CD4-positive, alpha-beta memory T cell (primary cell): ENCODE measurements at regions not wholly inside any gene's neighbourhood (a gene's known extent, or its start where the extent isn't known, plus 50 kb on each side); places are given as distances from the start of the nearest gene placed in this dataset.

ENCODE experiments used
- CTCF ChIA-PET: fragments of 350-600 bp; sonication (Branson Sonifier 250); formaldehyde crosslinking; loops from one replicate; lab custom pipeline; 2021; ENCODE audit warnings: inconsistent platforms; ENCODE audit not compliant: partially characterized antibody; lab: Charles Lee
- POLR2A ChIA-PET: fragments of 350-600 bp; sonication (Branson Sonifier 250); formaldehyde crosslinking; loops from one replicate; lab custom pipeline; 2021; ENCODE audit not compliant: partially characterized antibody; lab: Charles Lee
- DNase-seq, 5 donors: peaks; one replicate each; pipeline versions ENCODE4 v3.0.0 to v3.0.0-alpha.2; 2020 to 2022; ENCODE audit warnings: mixed read lengths in 1 of 5
- H3K27ac ChIP-seq: one replicate; pipeline ENCODE4 v1.7.0; 2013; ENCODE audit warnings: low read depth, low read length
- H3K27me3 ChIP-seq: 2 replicates; pipeline ENCODE4 v1.7.0; 2013; ENCODE audit warnings: mild to moderate bottlenecking, low read length, moderate library complexity; ENCODE audit not compliant: insufficient read depth
- H3K36me3 ChIP-seq: 2 replicates; pipeline ENCODE4 v1.7.0; 2013; ENCODE audit warnings: mild to moderate bottlenecking, low read length, moderate library complexity; ENCODE audit not compliant: insufficient read depth
- H3K4me1 ChIP-seq: 2 replicates; pipeline ENCODE4 v1.7.0; 2013; ENCODE audit warnings: mild to moderate bottlenecking, low read length, moderate library complexity; ENCODE audit not compliant: insufficient read depth
- H3K4me3 ChIP-seq, 2 donors: one replicate each; pipeline ENCODE4 v1.7.0; 2013; ENCODE audit warnings: low read length in 2 of 2, mild to moderate bottlenecking in 1 of 2
- H3K9me3 ChIP-seq, 2 donors: one replicate each; pipeline ENCODE4 v1.7.0; 2013; ENCODE audit warnings: low read length in 2 of 2, control low read depth in 1 of 2; ENCODE audit not compliant: control insufficient read depth in 1 of 2
- H3K27ac Mint-ChIP-seq, 7 donors: one replicate each; pipeline ENCODE4 v1.8.0; 2020 to 2021; ENCODE audit warnings: mixed read lengths in 7 of 7, mild to moderate bottlenecking in 6 of 7, inconsistent platforms in 3 of 7, moderate library complexity in 3 of 7
- H3K27me3 Mint-ChIP-seq, 2 donors: one replicate each; pipeline ENCODE4 v1.8.0; 2020 to 2021; ENCODE audit warnings: mixed read lengths in 2 of 2
- H3K36me3 Mint-ChIP-seq, 2 donors: one replicate each; pipeline ENCODE4 v1.8.0; 2020 to 2021; ENCODE audit warnings: mixed read lengths in 2 of 2, inconsistent platforms in 1 of 2, mild to moderate bottlenecking in 1 of 2
- H3K4me1 Mint-ChIP-seq, 4 donors: one replicate each; pipeline ENCODE4 v1.8.0; 2020 to 2021; ENCODE audit warnings: mixed read lengths in 4 of 4, mild to moderate bottlenecking in 1 of 4
- H3K4me3 Mint-ChIP-seq, 8 donors: one replicate each; pipeline ENCODE4 v1.8.0; 2020 to 2021; ENCODE audit warnings: mixed read lengths in 8 of 8, mild to moderate bottlenecking in 7 of 8, moderate library complexity in 6 of 8, inconsistent platforms in 3 of 8
- H3K9me3 Mint-ChIP-seq, 8 donors: one replicate each; pipeline ENCODE4 v1.8.0; 2020 to 2021; ENCODE audit warnings: mixed read lengths in 8 of 8, mild to moderate bottlenecking in 5 of 8, inconsistent platforms in 3 of 8, moderate library complexity in 1 of 8
- intact Hi-C: fragments of 100-400 bp; cut with micrococcal nuclease; formaldehyde crosslinking; loops from one replicate; pipeline ENCODE4 v1.15.1; 2023

DNA sequence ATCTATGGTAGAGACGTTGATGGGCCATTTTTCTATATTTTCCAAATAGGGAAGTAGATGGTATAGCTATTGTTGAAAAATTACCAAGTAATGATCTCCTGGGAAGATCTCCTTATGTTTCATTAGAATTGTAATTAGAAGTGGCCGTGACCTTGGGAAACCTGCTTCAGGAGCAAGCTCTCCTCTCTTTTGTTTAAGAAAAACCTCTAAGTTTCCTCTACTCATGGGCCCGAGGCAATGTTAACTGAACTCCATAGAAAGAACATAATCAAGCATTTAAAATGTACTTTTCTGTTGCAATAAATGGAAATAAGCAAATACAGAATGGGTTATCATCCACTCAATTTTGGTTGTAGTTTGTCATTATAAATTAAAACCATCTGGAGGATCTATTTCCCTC, 511.2 kb upstream of the MDFIC2 start:
- no peaks in the 10 kb centered on the region for H3K4me1 ChIP-seq
- no peak overlapping the region for H3K27ac Mint-ChIP-seq
- H3K4me1 Mint-ChIP-seq, result no peaks in the 10 kb centered on the region
- no peak overlapping the region for H3K4me3 ChIP-seq
- intact Hi-C loops, result no loop called here
- H3K27ac ChIP-seq, result no peak overlapping the region
- no peaks in the 10 kb centered on the region for H3K36me3 Mint-ChIP-seq
- H3K9me3 Mint-ChIP-seq, result peaks cover 0 to 4% (median 0%) of the 10 kb centered on the region in 8 donors
- H3K27me3 ChIP-seq, result no peaks in the 10 kb centered on the region
- H3K27me3 Mint-ChIP-seq, result peaks cover 0 to 1% of the 10 kb centered on the region in 2 donors
- ChIA-PET CTCF (no interaction called here), POLR2A (no interaction called here)
- H3K36me3 ChIP-seq, result no peaks in the 10 kb centered on the region
- no peaks in the 10 kb centered on the region for H3K9me3 ChIP-seq
- no peak for DNase-seq
- H3K4me3 Mint-ChIP-seq, result no peak overlapping the region

GRCh38 chr3:70822669-70823068, 510.2 kb upstream of the MDFIC2 start:
- POLR2A ChIA-PET, result no interaction called here
- no peak overlapping the region for H3K4me3 Mint-ChIP-seq

GRCh38 chr3:70821602-70822001, 509.2 kb upstream of the MDFIC2 start:
- Histone ChIP-seq H3K36me3 (no peaks in the 10 kb centered on the region), H3K9me3 (no peaks in the 10 kb centered on the region), H3K4me3 (no peak overlapping the region), H3K4me1 (no peaks in the 10 kb centered on the region), H3K27ac (no peak overlapping the region), H3K27me3 (no peaks in the 10 kb centered on the region)
- peaks cover 0 to 2% of the 10 kb centered on the region in 2 donors for H3K36me3 Mint-ChIP-seq
- CTCF ChIA-PET, result no interaction called here
- H3K4me1 Mint-ChIP-seq, result no peaks in the 10 kb centered on the region
- POLR2A ChIA-PET, result no interaction called here
- peaks cover 0 to 15% (median 2%) of the 10 kb centered on the region in 8 donors for H3K9me3 Mint-ChIP-seq
- H3K27ac Mint-ChIP-seq, result no peak overlapping the region
- peaks cover 2 to 3% of the 10 kb centered on the region in 2 donors for H3K27me3 Mint-ChIP-seq
- intact Hi-C loops, result no loop called here
- no peak for DNase-seq
- no peak overlapping the region for H3K4me3 Mint-ChIP-seq

More at GRCh38 chr3:70822669-70823068, 510.2 kb upstream of the MDFIC2 start:
- Mint-ChIP-seq H3K36me3 (no peaks in the 10 kb centered on the region), H3K9me3 (peaks cover 0 to 4% (median 0%) of the 10 kb centered on the region in 8 donors), H3K27ac (no peak overlapping the region), H3K27me3 (peaks cover under 1 to 1% of the 10 kb centered on the region in 2 donors), H3K4me1 (no peaks in the 10 kb centered on the region)
- CTCF ChIA-PET, result no interaction called here
- DNase-seq, result no peak
- Histone ChIP-seq H3K4me3 (no peak overlapping the region), H3K4me1 (no peaks in the 10 kb centered on the region), H3K9me3 (no peaks in the 10 kb centered on the region), H3K36me3 (no peaks in the 10 kb centered on the region), H3K27me3 (no peaks in the 10 kb centered on the region), H3K27ac (no peak overlapping the region)
- intact Hi-C loops, result no loop called here

DNA sequence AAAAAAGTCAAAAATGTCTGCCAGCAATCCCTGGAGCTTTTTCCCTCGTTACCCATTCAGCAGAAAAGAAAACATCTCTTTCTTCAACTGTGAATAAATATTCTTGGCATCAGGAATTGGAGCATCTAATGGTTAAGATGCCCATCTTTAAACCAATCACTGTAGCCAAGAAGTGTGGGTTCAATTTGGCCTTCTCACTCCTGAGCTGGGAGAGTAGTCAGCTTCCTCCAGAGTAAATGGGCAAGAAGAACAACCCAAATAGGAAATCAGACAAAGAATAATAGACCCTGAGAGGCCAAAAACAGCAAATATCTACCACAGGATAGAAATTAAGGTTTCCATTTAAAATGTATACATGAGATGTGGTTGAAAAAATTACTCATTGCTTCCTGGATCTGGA, 508.0 kb upstream of the MDFIC2 start:
- peaks cover 0 to 15% (median 3%) of the 10 kb centered on the region in 8 donors for H3K9me3 Mint-ChIP-seq
- H3K27me3 Mint-ChIP-seq, result peaks cover 2 to 8% of the 10 kb centered on the region in 2 donors
- Histone ChIP-seq H3K4me1 (no peaks in the 10 kb centered on the region), H3K27me3 (no peaks in the 10 kb centered on the region), H3K9me3 (no peaks in the 10 kb centered on the region), H3K4me3 (no peak overlapping the region), H3K36me3 (no peaks in the 10 kb centered on the region), H3K27ac (no peak overlapping the region)
- intact Hi-C loops, result no loop called here
- peaks cover 0 to 3% of the 10 kb centered on the region in 2 donors for H3K36me3 Mint-ChIP-seq
- no peak overlapping the region for H3K27ac Mint-ChIP-seq
- no peak for DNase-seq
- POLR2A ChIA-PET, result no interaction called here
- CTCF ChIA-PET, result no interaction called here
- no peak overlapping the region for H3K4me3 Mint-ChIP-seq
- H3K4me1 Mint-ChIP-seq, result no peaks in the 10 kb centered on the region

DNA sequence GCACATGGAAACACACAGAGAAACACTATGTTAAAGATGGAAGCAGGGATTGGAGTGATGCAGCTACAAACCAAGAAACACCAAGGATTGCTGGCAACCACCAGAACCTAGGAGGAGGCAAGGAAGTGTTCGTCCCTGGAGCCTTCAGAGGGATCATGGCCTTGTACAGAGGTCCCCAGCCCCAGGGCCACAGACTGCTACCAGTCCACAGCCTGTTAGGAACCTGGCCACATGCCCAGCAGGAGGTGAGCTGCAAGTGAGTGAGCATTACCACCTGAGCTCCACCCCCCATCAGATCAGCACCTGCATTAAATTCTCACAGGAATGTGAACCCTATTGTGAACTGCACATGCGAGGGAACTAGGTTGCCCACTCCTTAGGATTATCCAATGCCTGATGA, 505.7 kb upstream of the MDFIC2 start:
- intact Hi-C loops, result no loop called here

GRCh38 chr3:70816346-70816745, 503.9 kb upstream of the MDFIC2 start:
- H3K4me3 Mint-ChIP-seq, result no peak overlapping the region
- POLR2A ChIA-PET, result no interaction called here
- no peaks in the 10 kb centered on the region for H3K4me1 Mint-ChIP-seq
- CTCF ChIA-PET, result no interaction called here
- no peak for DNase-seq
- H3K9me3 Mint-ChIP-seq, result peaks cover 0 to 15% (median 4%) of the 10 kb centered on the region in 8 donors
- Histone ChIP-seq H3K27me3 (no peaks in the 10 kb centered on the region), H3K4me3 (no peak overlapping the region), H3K27ac (no peak overlapping the region), H3K9me3 (no peaks in the 10 kb centered on the region), H3K4me1 (no peaks in the 10 kb centered on the region), H3K36me3 (no peaks in the 10 kb centered on the region)
- H3K36me3 Mint-ChIP-seq, result peaks cover 0 to 3% of the 10 kb centered on the region in 2 donors
- intact Hi-C loops, result no loop called here
- H3K27me3 Mint-ChIP-seq, result peaks cover 2 to 12% of the 10 kb centered on the region in 2 donors
- H3K27ac Mint-ChIP-seq, result no peak overlapping the region

More for the DNA sequence above, 505.7 kb upstream of the MDFIC2 start:
- DNase-seq, result no peak
- H3K4me1 ChIP-seq, result no peaks in the 10 kb centered on the region
- no peaks in the 10 kb centered on the region for H3K27me3 ChIP-seq
- Mint-ChIP-seq H3K9me3 (peaks cover 0 to 15% (median 4%) of the 10 kb centered on the region in 8 donors), H3K27ac (no peak overlapping the region), H3K36me3 (peaks cover 0 to 3% of the 10 kb centered on the region in 2 donors), H3K27me3 (peaks cover 2 to 12% of the 10 kb centered on the region in 2 donors), H3K4me3 (no peak overlapping the region), H3K4me1 (no peaks in the 10 kb centered on the region)
- ChIA-PET POLR2A (no interaction called here), CTCF (no interaction called here)
- H3K4me3 ChIP-seq, result no peak overlapping the region
- H3K9me3 ChIP-seq, result no peaks in the 10 kb centered on the region
- H3K27ac ChIP-seq, result no peak overlapping the region
- no peaks in the 10 kb centered on the region for H3K36me3 ChIP-seq

- H3K27ac Mint-ChIP-seq, result no peak overlapping the region
- Histone ChIP-seq H3K36me3 (no peaks in the 10 kb centered on the region), H3K9me3 (no peaks in the 10 kb centered on the region), H3K27me3 (no peaks in the 10 kb centered on the region), H3K27ac (no peak overlapping the region), H3K4me3 (no peak overlapping the region), H3K4me1 (no peaks in the 10 kb centered on the region)
- intact Hi-C loops, result no loop called here
- ChIA-PET POLR2A (no interaction called here), CTCF (no interaction called here)
- H3K4me1 Mint-ChIP-seq, result no peaks in the 10 kb centered on the region
- H3K9me3 Mint-ChIP-seq, result peaks cover 0 to 15% (median 4%) of the 10 kb centered on the region in 8 donors
- no peak for DNase-seq
- peaks cover 2 to 12% of the 10 kb centered on the region in 2 donors for H3K27me3 Mint-ChIP-seq
- peaks cover 0 to 3% of the 10 kb centered on the region in 2 donors for H3K36me3 Mint-ChIP-seq
- no peak overlapping the region for H3K4me3 Mint-ChIP-seq
Measured at GRCh38 chr3:70815817-70816216, 503.4 kb upstream of the MDFIC2 start.

DNA sequence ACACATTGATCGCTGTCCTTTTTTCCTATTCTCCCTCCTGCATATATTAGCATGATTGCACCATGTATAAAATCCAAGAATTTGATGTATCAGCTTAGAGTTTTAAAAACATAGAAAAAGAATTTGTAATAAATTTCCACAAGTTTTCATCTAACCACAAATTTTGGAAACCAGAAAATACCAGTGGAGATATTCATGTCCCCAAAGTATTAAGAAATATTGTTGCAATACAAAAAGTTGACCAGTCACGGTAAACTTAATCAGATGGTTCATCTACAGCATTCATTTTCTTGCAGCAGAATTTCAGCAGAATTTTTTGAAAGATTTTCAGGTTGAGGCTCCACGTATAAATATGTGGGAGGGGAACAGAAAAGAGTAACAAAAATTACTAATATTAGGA, 500.9 kb upstream of the MDFIC2 start:
- peaks cover 0 to 3% of the 10 kb centered on the region in 2 donors for H3K36me3 Mint-ChIP-seq
- no peak for DNase-seq
- ChIA-PET POLR2A (no interaction called here), CTCF (no interaction called here)
- H3K27me3 Mint-ChIP-seq, result peaks cover 2 to 12% of the 10 kb centered on the region in 2 donors
- no peak overlapping the region for H3K4me3 Mint-ChIP-seq
- peaks cover 0 to 15% (median 4%) of the 10 kb centered on the region in 8 donors for H3K9me3 Mint-ChIP-seq
- intact Hi-C loops, result no loop called here
- Histone ChIP-seq H3K27me3 (no peaks in the 10 kb centered on the region), H3K27ac (no peak overlapping the region), H3K4me3 (no peak overlapping the region), H3K36me3 (no peaks in the 10 kb centered on the region), H3K4me1 (no peaks in the 10 kb centered on the region), H3K9me3 (no peaks in the 10 kb centered on the region)
- H3K4me1 Mint-ChIP-seq, result no peaks in the 10 kb centered on the region
- no peak overlapping the region for H3K27ac Mint-ChIP-seq
